ENCODE measurements at regions not wholly inside any gene's neighbourhood (a gene's known extent, or its start where the extent isn't known, plus 50 kb on each side); places are given as distances from the start of the nearest gene placed in this dataset.

- no peak overlapping the region for H3K9ac ChIP-seq (ENCODE audit: insufficient read length)
- TF ChIP-seq EZH2 (IDR thresholded peaks at IDR 0.05) (no peak), POLR2AphosphoS5 (IDR thresholded peaks at IDR 0.05; ENCODE audit: borderline replicate concordance, low read depth, low read length) (no peak), FOXP2 (optimal IDR thresholded peaks at IDR 0.05; ENCODE audit: control extremely low read depth, extremely low read length, insufficient read depth) (no peak)
- no peaks in the 10 kb centered on the region for H3K9me3 ChIP-seq (ENCODE audit: low read depth, low read length)
- no peak overlapping the region for H3K4me3 ChIP-seq
- no peak for DNase-seq (ENCODE audit: low read depth, low spot score)
- H3K27ac ChIP-seq, result no peak overlapping the region
- no peaks in the 10 kb centered on the region for H3K36me3 ChIP-seq (ENCODE audit: insufficient read depth, low read length)
Measured at GRCh38 chr1:212203630-212204029, 81.6 kb upstream of the PPP2R5A start.

DNA sequence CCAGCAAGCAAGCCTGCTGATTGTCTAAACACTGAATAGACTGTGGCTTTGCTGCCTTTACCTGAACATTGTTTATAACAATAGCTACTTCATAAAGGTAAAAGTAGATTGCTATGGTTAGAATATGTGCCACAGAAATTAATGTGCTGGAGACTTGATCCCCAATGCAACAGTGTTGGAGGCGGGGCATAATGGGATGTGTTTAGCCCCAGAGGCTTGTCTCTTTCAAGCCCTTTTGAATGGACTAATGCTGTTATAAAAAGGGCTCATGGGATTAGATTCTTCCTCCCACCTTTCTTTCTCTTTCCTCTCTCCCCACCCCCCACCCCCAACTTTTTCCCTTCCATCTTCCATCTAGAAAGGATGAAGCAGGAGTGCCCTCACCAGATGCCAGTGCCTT, 80.2 kb upstream of the PPP2R5A start:
- Histone ChIP-seq H3K9ac (ENCODE audit: insufficient read length) (no peak overlapping the region), H3K4me3 (no peak overlapping the region), H3K27ac (no peak overlapping the region), H3K36me3 (ENCODE audit: insufficient read depth, low read length) (no peaks in the 10 kb centered on the region), H3K9me3 (ENCODE audit: low read depth, low read length) (no peaks in the 10 kb centered on the region)
- TF ChIP-seq FOXP2 (optimal IDR thresholded peaks at IDR 0.05; ENCODE audit: control extremely low read depth, extremely low read length, insufficient read depth) (no peak), EZH2 (IDR thresholded peaks at IDR 0.05) (no peak), POLR2AphosphoS5 (IDR thresholded peaks at IDR 0.05; ENCODE audit: borderline replicate concordance, low read depth, low read length) (no peak)
- DNase-seq (ENCODE audit: low read depth, low spot score), result no peak

- H3K9me3 ChIP-seq (ENCODE audit: low read depth, low read length), result no peaks in the 10 kb centered on the region
- H3K4me3 ChIP-seq, result no peak overlapping the region
- H3K9ac ChIP-seq (ENCODE audit: insufficient read length), result no peak overlapping the region
- H3K36me3 ChIP-seq (ENCODE audit: insufficient read depth, low read length), result no peaks in the 10 kb centered on the region
- DNase-seq (ENCODE audit: low read depth, low spot score), result no peak
- TF ChIP-seq POLR2AphosphoS5 (IDR thresholded peaks at IDR 0.05; ENCODE audit: borderline replicate concordance, low read depth, low read length) (no peak), EZH2 (IDR thresholded peaks at IDR 0.05) (no peak), FOXP2 (optimal IDR thresholded peaks at IDR 0.05; ENCODE audit: control extremely low read depth, extremely low read length, insufficient read depth) (no peak)
- H3K27ac ChIP-seq, result no peak overlapping the region
Measured at GRCh38 chr1:212205843-212206242, 79.4 kb upstream of the PPP2R5A start.

- no peak overlapping the region for H3K4me3 ChIP-seq
- H3K27ac ChIP-seq, result no peak overlapping the region
- no peaks in the 10 kb centered on the region for H3K9me3 ChIP-seq (ENCODE audit: low read depth, low read length)
- no peak for DNase-seq (ENCODE audit: low read depth, low spot score)
- H3K36me3 ChIP-seq (ENCODE audit: insufficient read depth, low read length), result no peaks in the 10 kb centered on the region
- TF ChIP-seq FOXP2 (optimal IDR thresholded peaks at IDR 0.05; ENCODE audit: control extremely low read depth, extremely low read length, insufficient read depth) (no peak), POLR2AphosphoS5 (IDR thresholded peaks at IDR 0.05; ENCODE audit: borderline replicate concordance, low read depth, low read length) (no peak), EZH2 (IDR thresholded peaks at IDR 0.05) (no peak)
- no peak overlapping the region for H3K9ac ChIP-seq (ENCODE audit: insufficient read length)
Measured at GRCh38 chr1:212207118-212207517, 78.1 kb upstream of the PPP2R5A start.

DNA sequence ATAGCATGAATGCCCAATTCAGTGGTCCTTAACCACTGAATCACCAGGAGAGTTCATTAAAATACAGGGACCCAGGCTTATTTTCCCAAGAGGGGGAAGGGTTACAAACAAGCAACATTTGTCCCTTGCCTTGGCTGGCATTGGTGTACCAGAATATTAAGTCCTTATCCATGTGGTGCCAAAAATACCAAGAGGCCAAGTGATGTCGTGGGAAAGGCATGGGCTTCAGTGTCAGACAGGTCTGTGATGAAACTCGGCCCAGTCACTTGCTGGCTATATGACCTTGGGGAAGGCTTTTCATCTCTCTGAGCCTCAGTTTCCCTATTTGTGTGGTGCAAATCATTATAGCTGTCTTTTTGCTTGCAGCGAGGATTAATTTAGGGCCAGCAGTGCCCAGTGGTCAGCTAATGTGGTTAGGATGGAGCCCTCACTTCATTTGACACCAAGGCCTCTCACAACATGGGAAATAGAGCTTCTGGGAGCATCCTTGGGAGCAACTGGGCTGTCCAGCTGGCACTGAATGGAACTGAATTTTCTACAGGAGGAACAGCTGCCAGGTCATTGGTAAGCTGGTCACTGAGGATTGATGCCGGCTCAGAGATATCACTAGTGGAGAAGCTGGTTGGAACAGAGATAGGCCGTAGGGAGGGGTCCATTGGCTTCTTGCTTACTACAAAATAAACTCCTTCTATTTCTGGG, 77.2 kb upstream of the PPP2R5A start:
- DNase-seq (ENCODE audit: low read depth, low spot score), result no peak
- H3K4me3 ChIP-seq, result no peak overlapping the region
- TF ChIP-seq EZH2 (IDR thresholded peaks at IDR 0.05), result no peak
- TF ChIP-seq FOXP2 (optimal IDR thresholded peaks at IDR 0.05; ENCODE audit: control extremely low read depth, extremely low read length, insufficient read depth), result no peak
- no peak for TF ChIP-seq POLR2AphosphoS5 (IDR thresholded peaks at IDR 0.05; ENCODE audit: borderline replicate concordance, low read depth, low read length)
- no peak overlapping the region for H3K9ac ChIP-seq (ENCODE audit: insufficient read length)
- no peak overlapping the region for H3K27ac ChIP-seq
- no peaks in the 10 kb centered on the region for H3K36me3 ChIP-seq (ENCODE audit: insufficient read depth, low read length)
- no peaks in the 10 kb centered on the region for H3K9me3 ChIP-seq (ENCODE audit: low read depth, low read length)

- Histone ChIP-seq H3K9ac (ENCODE audit: insufficient read length) (no peak overlapping the region), H3K4me3 (no peak overlapping the region), H3K36me3 (ENCODE audit: insufficient read depth, low read length) (no peaks in the 10 kb centered on the region), H3K27ac (no peak overlapping the region), H3K9me3 (ENCODE audit: low read depth, low read length) (no peaks in the 10 kb centered on the region)
- TF ChIP-seq EZH2 (IDR thresholded peaks at IDR 0.05) (no peak), POLR2AphosphoS5 (IDR thresholded peaks at IDR 0.05; ENCODE audit: borderline replicate concordance, low read depth, low read length) (no peak), FOXP2 (optimal IDR thresholded peaks at IDR 0.05; ENCODE audit: control extremely low read depth, extremely low read length, insufficient read depth) (no peak)
- no peak for DNase-seq (ENCODE audit: low read depth, low spot score)
Measured at GRCh38 chr1:212208978-212209644, 76.1 kb upstream of the PPP2R5A start.

DNA sequence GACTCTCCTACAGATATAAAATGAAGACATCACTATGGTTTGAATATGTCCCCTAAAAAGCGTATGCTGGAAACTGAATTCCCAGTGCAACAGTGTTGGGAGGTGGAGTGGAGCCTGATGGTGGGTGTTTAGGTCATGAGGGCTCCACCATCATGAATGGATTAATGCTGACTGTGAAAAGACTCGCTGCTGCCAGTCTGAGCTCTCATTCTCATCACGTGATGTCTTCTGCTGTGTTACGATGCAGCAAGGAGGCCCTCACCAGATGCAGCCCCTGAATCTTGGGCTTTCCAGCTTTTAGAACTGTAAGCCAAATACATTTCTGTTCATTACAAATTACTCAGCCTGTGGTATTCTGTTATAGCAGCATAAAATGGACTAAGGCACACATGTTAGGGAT, 73.8 kb upstream of the PPP2R5A start:
- TF ChIP-seq POLR2AphosphoS5 (IDR thresholded peaks at IDR 0.05; ENCODE audit: borderline replicate concordance, low read depth, low read length), result no peak
- no peak for TF ChIP-seq EZH2 (IDR thresholded peaks at IDR 0.05)
- TF ChIP-seq FOXP2 (optimal IDR thresholded peaks at IDR 0.05; ENCODE audit: control extremely low read depth, extremely low read length, insufficient read depth), result no peak
- no peak overlapping the region for H3K4me3 ChIP-seq
- no peak overlapping the region for H3K9ac ChIP-seq (ENCODE audit: insufficient read length)
- no peaks in the 10 kb centered on the region for H3K9me3 ChIP-seq (ENCODE audit: low read depth, low read length)
- H3K36me3 ChIP-seq (ENCODE audit: insufficient read depth, low read length), result no peaks in the 10 kb centered on the region
- no peak overlapping the region for H3K27ac ChIP-seq
- no peak for DNase-seq (ENCODE audit: low read depth, low spot score)

GRCh38 chr1:212212343-212212742, 72.9 kb upstream of the PPP2R5A start:
- no peak overlapping the region for H3K4me3 ChIP-seq
- no peak overlapping the region for H3K9ac ChIP-seq (ENCODE audit: insufficient read length)
- DNase-seq (ENCODE audit: low read depth, low spot score), result no peak
- no peaks in the 10 kb centered on the region for H3K36me3 ChIP-seq (ENCODE audit: insufficient read depth, low read length)
- TF ChIP-seq FOXP2 (optimal IDR thresholded peaks at IDR 0.05; ENCODE audit: control extremely low read depth, extremely low read length, insufficient read depth) (no peak), POLR2AphosphoS5 (IDR thresholded peaks at IDR 0.05; ENCODE audit: borderline replicate concordance, low read depth, low read length) (no peak)
- no peaks in the 10 kb centered on the region for H3K9me3 ChIP-seq (ENCODE audit: low read depth, low read length)
- no peak overlapping the region for H3K27ac ChIP-seq
